Natural killer cell (primary cell): ENCODE measurements at regions not wholly inside any gene's neighbourhood (a gene's known extent, or its start where the extent isn't known, plus 50 kb on each side); places are given as distances from the start of the nearest gene placed in this dataset.

Experiments
- ATAC-seq, 3 donors: fragments of 150-1000 bp in 2 of 3; fragments of 200-7000 bp in 1 of 3; cut with Tn5 transposase; 1 replicate in 1 of 3; 2 replicates in 2 of 3; pipeline ENCODE4 v1.10.0; 2021; ENCODE audit warnings: mild to moderate bottlenecking in 2 of 3, moderate library complexity in 2 of 3
- DNase-seq, 2 donors: peaks; one replicate each; pipeline versions ENCODE4 v3.0.0 to v3.0.0-alpha.2; 2013 to 2021; ENCODE audit warnings: mixed read lengths in 1 of 2
- H3K27ac ChIP-seq: one replicate; pipeline ENCODE4 v1.5.1; 2013; ENCODE audit warnings: mild to moderate bottlenecking, low read length
- H3K27me3 ChIP-seq: one replicate; pipeline ENCODE4 v1.6.1; 2013; ENCODE audit warnings: low read length; ENCODE audit not compliant: control insufficient read depth, insufficient read depth
- H3K36me3 ChIP-seq: one replicate; pipeline ENCODE4 v1.6.1; 2013; ENCODE audit warnings: low read length; ENCODE audit not compliant: control insufficient read depth, insufficient read depth
- H3K4me1 ChIP-seq: one replicate; pipeline ENCODE4 v1.6.1; 2013; ENCODE audit warnings: low read length; ENCODE audit not compliant: control insufficient read depth, insufficient read depth
- H3K4me3 ChIP-seq: one replicate; pipeline ENCODE4 v1.5.1; 2013; ENCODE audit warnings: low read length
- H3K9me3 ChIP-seq: one replicate; pipeline ENCODE4 v1.6.1; 2013; ENCODE audit warnings: low read length; ENCODE audit not compliant: control insufficient read depth, insufficient read depth
- H3K27ac Mint-ChIP-seq, 2 donors: one replicate each; pipeline ENCODE4 v1.8.0; 2022; ENCODE audit warnings: mild to moderate bottlenecking in 2 of 2, mixed read lengths in 2 of 2, moderate library complexity in 1 of 2
- H3K27me3 Mint-ChIP-seq, 2 donors: one replicate each; pipeline ENCODE4 v1.8.0; 2022; ENCODE audit warnings: low read depth in 2 of 2, mixed read lengths in 2 of 2
- H3K36me3 Mint-ChIP-seq: one replicate; pipeline ENCODE4 v1.8.0; 2022; ENCODE audit warnings: mixed read lengths
- H3K4me1 Mint-ChIP-seq, 2 donors: one replicate each; pipeline ENCODE4 v1.8.0; 2022; ENCODE audit warnings: mixed read lengths in 2 of 2
- H3K4me3 Mint-ChIP-seq: one replicate; pipeline ENCODE4 v1.8.0; 2022; ENCODE audit warnings: mild to moderate bottlenecking, moderate library complexity, mixed read lengths
- H3K9me3 Mint-ChIP-seq, 2 donors: one replicate each; pipeline ENCODE4 v1.8.0; 2022; ENCODE audit warnings: mixed read lengths in 2 of 2
- CTCF ChIP-seq: fragments of 200-600 bp; IDR thresholded peaks from one replicate; pipeline ENCODE4 v1.8.0; 2022; ENCODE audit warnings: antibody characterized with exemption
- WGBS: methylation state at CpG from one replicate; pipeline ENCODE4 v1.1.7; 2013; ENCODE audit warnings: missing lambda C conversion rate; ENCODE audit not compliant: insufficient coverage; 5-methylcytosine and 5-hydroxymethylcytosine counted together
- intact Hi-C: fragments of 100-400 bp; cut with micrococcal nuclease; formaldehyde crosslinking; loops from one replicate; pipeline ENCODE4 v1.14.2; 2022

- ATAC-seq (no peak), DNase-seq (no peak)
- Mint-ChIP-seq H3K27ac (no peak overlapping the region), H3K27me3 (peaks cover 15 to 18% of the 10 kb centered on the region in 2 donors), H3K36me3 (no peaks in the 10 kb centered on the region), H3K9me3 (no peaks in the 10 kb centered on the region), H3K4me3 (no peak overlapping the region), H3K4me1 (no peaks in the 10 kb centered on the region)
- WGBS = 60% methylated on average over 1 of the region's 1 CpG
- Histone ChIP-seq H3K4me1 (no peaks in the 10 kb centered on the region), H3K27ac (no peak overlapping the region), H3K36me3 (no peaks in the 10 kb centered on the region), H3K27me3 (no peaks in the 10 kb centered on the region), H3K9me3 (no peaks in the 10 kb centered on the region), H3K4me3 (no peak overlapping the region)
- no peak for TF ChIP-seq CTCF
- intact Hi-C loops = loop anchor here (10.0 kb wide), 1 partner anchor 247 kb away; no protein-coding TSS in a partner anchor
These were observed 143.8 kb upstream of the VLDLR start for GRCh38 chr9:2477755-2478154.

DNA sequence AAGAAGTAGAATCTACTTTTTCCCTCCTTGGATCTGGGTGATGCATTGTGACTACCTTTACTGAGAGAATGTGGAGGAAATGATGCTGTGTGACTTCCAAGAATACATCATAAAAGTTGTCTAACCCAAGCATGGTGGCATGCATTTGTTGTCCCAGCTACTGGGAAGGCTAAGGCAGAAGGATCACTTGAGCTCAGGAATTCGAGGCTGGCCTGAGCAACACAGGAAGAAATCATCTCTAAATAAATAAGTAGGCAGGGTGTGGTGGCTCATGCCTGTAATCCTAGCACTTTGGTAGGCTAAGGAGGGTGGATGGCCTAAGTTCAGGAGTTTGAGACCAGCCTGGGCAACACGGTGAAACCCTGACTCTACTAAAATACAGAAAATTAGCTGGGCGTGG lies 143.2 kb upstream of the VLDLR start:
- no peaks in the 10 kb centered on the region for H3K4me1 Mint-ChIP-seq
- 82% methylated on average over 3 of the region's 3 CpGs for WGBS
- no peak for DNase-seq

GRCh38 chr9:2479056-2479565 lies 142.5 kb upstream of the VLDLR start:
- Histone ChIP-seq H3K36me3 (no peaks in the 10 kb centered on the region), H3K4me3 (no peak overlapping the region), H3K27ac (no peak overlapping the region), H3K4me1 (no peaks in the 10 kb centered on the region), H3K9me3 (no peaks in the 10 kb centered on the region), H3K27me3 (no peaks in the 10 kb centered on the region)
- no peaks in the 10 kb centered on the region for H3K9me3 Mint-ChIP-seq
- no peaks in the 10 kb centered on the region for H3K4me1 Mint-ChIP-seq
- no peak overlapping the region for H3K27ac Mint-ChIP-seq
- intact Hi-C loops = loop anchor here (10.0 kb wide), 1 partner anchor 246 kb away; no protein-coding TSS in a partner anchor
- ATAC-seq = no peak
- WGBS = 64% methylated on average over 1 of the region's 2 CpGs
- H3K36me3 Mint-ChIP-seq = no peaks in the 10 kb centered on the region
- no peak for DNase-seq
- no peak for TF ChIP-seq CTCF
- no peak overlapping the region for H3K4me3 Mint-ChIP-seq
- H3K27me3 Mint-ChIP-seq = peaks cover 15 to 21% of the 10 kb centered on the region in 2 donors

More for the DNA sequence above, 143.2 kb upstream of the VLDLR start:
- Histone ChIP-seq H3K27ac (no peak overlapping the region), H3K4me1 (no peaks in the 10 kb centered on the region), H3K4me3 (no peak overlapping the region), H3K27me3 (no peaks in the 10 kb centered on the region), H3K36me3 (no peaks in the 10 kb centered on the region), H3K9me3 (no peaks in the 10 kb centered on the region)
- Mint-ChIP-seq H3K9me3 (no peaks in the 10 kb centered on the region), H3K27ac (no peak overlapping the region), H3K4me3 (no peak overlapping the region), H3K36me3 (no peaks in the 10 kb centered on the region), H3K27me3 (peaks cover 18 to 21% of the 10 kb centered on the region in 2 donors)
- intact Hi-C loops = loop anchor here (10.0 kb wide), 1 partner anchor 246 kb away; no protein-coding TSS in a partner anchor
- no peak for TF ChIP-seq CTCF
- no peak for ATAC-seq

GRCh38 chr9:2480255-2480837 lies 141.2 kb upstream of the VLDLR start:
- no peaks in the 10 kb centered on the region for H3K4me1 ChIP-seq
- no peaks in the 10 kb centered on the region for H3K4me1 Mint-ChIP-seq
- H3K36me3 ChIP-seq = no peaks in the 10 kb centered on the region
- no peaks in the 10 kb centered on the region for H3K36me3 Mint-ChIP-seq
- peaks cover 15 to 21% of the 10 kb centered on the region in 2 donors for H3K27me3 Mint-ChIP-seq
- DNase-seq (no peak), ATAC-seq (no peak)
- no peaks in the 10 kb centered on the region for H3K9me3 ChIP-seq
- no peak overlapping the region for H3K4me3 ChIP-seq
- no peak overlapping the region for H3K27ac ChIP-seq
- H3K27ac Mint-ChIP-seq = no peak overlapping the region
- H3K27me3 ChIP-seq = no peaks in the 10 kb centered on the region
- TF ChIP-seq CTCF = no peak
- WGBS = 92% methylated on average over 4 of the region's 4 CpGs
- intact Hi-C loops = no loop called here
- no peak overlapping the region for H3K4me3 Mint-ChIP-seq
- H3K9me3 Mint-ChIP-seq = no peaks in the 10 kb centered on the region
